ENCODE measurements at regions not wholly inside any gene's neighbourhood (a gene's known extent, or its start where the extent isn't known, plus 50 kb on each side); places are given as distances from the start of the nearest gene placed in this dataset.
"Not testable (repeated sequence)": the region's sequence is repeated elsewhere in the genome, so short reads cannot be mapped to it uniquely, and the experiment has no call there.

DNA sequence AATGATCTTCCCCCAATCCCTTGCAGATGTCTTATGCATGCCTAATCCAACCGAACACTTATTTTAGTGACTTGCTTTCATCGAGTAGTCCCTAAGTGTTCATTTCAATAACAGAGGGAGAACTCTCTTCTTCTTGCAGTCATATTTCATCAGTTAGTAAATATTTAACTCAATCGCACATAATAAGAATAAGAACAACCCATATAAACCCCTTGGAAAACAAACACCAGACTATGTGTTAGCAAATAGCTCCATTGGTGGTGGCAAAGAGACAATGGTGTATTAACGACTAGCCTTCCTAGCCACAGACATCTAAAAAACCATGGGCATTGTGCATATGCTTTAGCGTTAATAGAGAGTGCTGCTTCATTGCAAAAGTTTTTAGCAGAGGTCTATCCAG is 725.8 kb downstream of the BCL11A start:
- Histone ChIP-seq H4K20me1 (ENCODE audit: insufficient read depth, low read length) (no peaks in the 10 kb centered on the region), H3K4me3 (ENCODE audit: low read length) (no peak overlapping the region), H2AFZ (ENCODE audit: low read depth, low read length) (no peak overlapping the region), H3K4me1 (ENCODE audit: low read length) (no peaks in the 10 kb centered on the region), H3K27ac (ENCODE audit: low read length) (no peak overlapping the region), H3K79me2 (ENCODE audit: low read length) (no peaks in the 10 kb centered on the region), H3K9me3 (ENCODE audit: insufficient read depth, low read length) (no peaks in the 10 kb centered on the region), H3K9ac (ENCODE audit: low read length) (no peak overlapping the region), H3K27me3 (ENCODE audit: low read depth, low read length) (no peaks in the 10 kb centered on the region), H3K4me2 (ENCODE audit: low read length) (no peak overlapping the region), H3K36me3 (replicated peaks; ENCODE audit: low read depth, low read length) (no peaks in the 10 kb centered on the region)
- no peak for TF ChIP-seq EZH2phosphoT487 (IDR thresholded peaks at IDR 0.05; ENCODE audit: low read depth)
- TF ChIP-seq, protein P1, sequence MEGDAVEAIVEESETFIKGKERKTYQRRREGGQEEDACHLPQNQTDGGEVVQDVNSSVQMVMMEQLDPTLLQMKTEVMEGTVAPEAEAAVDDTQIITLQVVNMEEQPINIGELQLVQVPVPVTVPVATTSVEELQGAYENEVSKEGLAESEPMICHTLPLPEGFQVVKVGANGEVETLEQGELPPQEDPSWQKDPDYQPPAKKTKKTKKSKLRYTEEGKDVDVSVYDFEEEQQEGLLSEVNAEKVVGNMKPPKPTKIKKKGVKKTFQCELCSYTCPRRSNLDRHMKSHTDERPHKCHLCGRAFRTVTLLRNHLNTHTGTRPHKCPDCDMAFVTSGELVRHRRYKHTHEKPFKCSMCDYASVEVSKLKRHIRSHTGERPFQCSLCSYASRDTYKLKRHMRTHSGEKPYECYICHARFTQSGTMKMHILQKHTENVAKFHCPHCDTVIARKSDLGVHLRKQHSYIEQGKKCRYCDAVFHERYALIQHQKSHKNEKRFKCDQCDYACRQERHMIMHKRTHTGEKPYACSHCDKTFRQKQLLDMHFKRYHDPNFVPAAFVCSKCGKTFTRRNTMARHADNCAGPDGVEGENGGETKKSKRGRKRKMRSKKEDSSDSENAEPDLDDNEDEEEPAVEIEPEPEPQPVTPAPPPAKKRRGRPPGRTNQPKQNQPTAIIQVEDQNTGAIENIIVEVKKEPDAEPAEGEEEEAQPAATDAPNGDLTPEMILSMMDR (IDR thresholded peaks at IDR 0.05; ENCODE audit: low read depth, low read length), result no peak

GRCh38 chr2:59826177-59826576 is 727.3 kb downstream of the BCL11A start:
- H2AFZ ChIP-seq (ENCODE audit: low read depth, low read length), result no peak overlapping the region
- no peak overlapping the region for H3K27ac ChIP-seq (ENCODE audit: low read length)
- no peak overlapping the region for H3K4me2 ChIP-seq (ENCODE audit: low read length)
- no peaks in the 10 kb centered on the region for H3K9me3 ChIP-seq (ENCODE audit: insufficient read depth, low read length)
- H3K79me2 ChIP-seq (ENCODE audit: low read length), result no peaks in the 10 kb centered on the region
- no peak for TF ChIP-seq EZH2phosphoT487 (IDR thresholded peaks at IDR 0.05; ENCODE audit: low read depth)
- no peak overlapping the region for H3K9ac ChIP-seq (ENCODE audit: low read length)
- no peaks in the 10 kb centered on the region for H3K4me1 ChIP-seq (ENCODE audit: low read length)
- no peaks in the 10 kb centered on the region for H3K36me3 ChIP-seq (replicated peaks; ENCODE audit: low read depth, low read length)
- H3K4me3 ChIP-seq (ENCODE audit: low read length), result no peak overlapping the region
- H3K27me3 ChIP-seq (ENCODE audit: low read depth, low read length), result no peaks in the 10 kb centered on the region
- H4K20me1 ChIP-seq (ENCODE audit: insufficient read depth, low read length), result no peaks in the 10 kb centered on the region

DNA sequence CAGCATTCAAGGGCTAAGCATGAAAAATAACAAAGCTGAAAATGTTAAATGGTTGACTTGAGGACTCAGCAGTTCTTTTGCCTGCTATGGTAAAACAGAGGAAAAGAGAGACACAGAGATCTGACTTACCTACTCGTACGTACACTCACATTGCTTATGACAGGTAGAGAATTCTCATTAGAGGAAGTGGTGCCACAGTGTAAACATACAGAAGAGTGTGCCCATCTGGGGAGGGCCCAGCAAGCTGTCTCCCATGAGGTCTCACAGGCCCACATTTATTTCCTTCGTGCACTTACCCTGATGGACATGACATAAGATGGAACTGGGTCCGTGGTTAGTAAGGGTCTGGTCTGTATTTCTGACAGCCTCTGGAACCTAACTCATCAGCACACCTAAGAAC is 729.1 kb downstream of the BCL11A start:
- no peak overlapping the region for H3K27ac ChIP-seq (ENCODE audit: low read length)
- H3K27me3 ChIP-seq (ENCODE audit: low read depth, low read length), result no peaks in the 10 kb centered on the region
- H3K36me3 ChIP-seq (replicated peaks; ENCODE audit: low read depth, low read length), result no peaks in the 10 kb centered on the region
- no peak overlapping the region for H2AFZ ChIP-seq (ENCODE audit: low read depth, low read length)
- no peak overlapping the region for H3K4me2 ChIP-seq (ENCODE audit: low read length)
- no peaks in the 10 kb centered on the region for H3K79me2 ChIP-seq (ENCODE audit: low read length)
- no peak for TF ChIP-seq EZH2phosphoT487 (IDR thresholded peaks at IDR 0.05; ENCODE audit: low read depth)
- TF ChIP-seq, protein P1 (IDR thresholded peaks at IDR 0.05; ENCODE audit: low read depth, low read length), result no peak
- H4K20me1 ChIP-seq (ENCODE audit: insufficient read depth, low read length), result no peaks in the 10 kb centered on the region
- H3K9me3 ChIP-seq (ENCODE audit: insufficient read depth, low read length), result no peaks in the 10 kb centered on the region
- no peaks in the 10 kb centered on the region for H3K4me1 ChIP-seq (ENCODE audit: low read length)
- no peak overlapping the region for H3K9ac ChIP-seq (ENCODE audit: low read length)
- no peak overlapping the region for H3K4me3 ChIP-seq (ENCODE audit: low read length)

DNA sequence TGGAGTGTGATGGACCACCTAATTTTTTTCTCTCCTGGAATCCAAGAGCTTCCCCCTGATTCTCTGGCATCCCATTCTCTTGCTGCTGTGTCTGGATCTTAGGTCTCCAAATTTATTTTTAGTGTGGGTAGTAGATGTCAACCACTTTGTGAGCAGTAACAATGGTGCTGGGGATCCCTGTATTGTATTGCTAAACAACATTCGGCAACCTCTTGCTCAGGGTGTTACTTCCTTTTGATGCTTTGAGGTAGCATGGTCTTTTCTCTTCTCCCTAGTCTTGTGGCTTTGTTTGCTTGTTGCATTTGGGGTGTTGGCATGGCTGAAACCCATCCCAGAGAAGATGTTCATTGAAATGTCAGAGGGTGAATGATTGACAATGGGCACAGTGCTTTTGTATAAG is 737.4 kb downstream of the BCL11A start:
- H3K4me1 ChIP-seq (ENCODE audit: low read length), result peaks cover 12% of the 10 kb centered on the region
- no peak overlapping the region for H3K9ac ChIP-seq (ENCODE audit: low read length)
- no peaks in the 10 kb centered on the region for H3K27me3 ChIP-seq (ENCODE audit: low read depth, low read length)
- H3K27ac ChIP-seq (ENCODE audit: low read length), result no peak overlapping the region
- H2AFZ ChIP-seq (ENCODE audit: low read depth, low read length), result no peak overlapping the region
- no peaks in the 10 kb centered on the region for H3K36me3 ChIP-seq (replicated peaks; ENCODE audit: low read depth, low read length)
- H3K9me3 ChIP-seq (ENCODE audit: insufficient read depth, low read length), result no peaks in the 10 kb centered on the region
- H3K79me2 ChIP-seq (ENCODE audit: low read length), result no peaks in the 10 kb centered on the region
- H4K20me1 ChIP-seq (ENCODE audit: insufficient read depth, low read length), result no peaks in the 10 kb centered on the region
- no peak overlapping the region for H3K4me2 ChIP-seq (ENCODE audit: low read length)
- H3K4me3 ChIP-seq (ENCODE audit: low read length), result no peak overlapping the region
- TF ChIP-seq EZH2phosphoT487 (IDR thresholded peaks at IDR 0.05; ENCODE audit: low read depth), result no peak
- TF ChIP-seq, protein P1 (IDR thresholded peaks at IDR 0.05; ENCODE audit: low read depth, low read length), result no peak

DNA sequence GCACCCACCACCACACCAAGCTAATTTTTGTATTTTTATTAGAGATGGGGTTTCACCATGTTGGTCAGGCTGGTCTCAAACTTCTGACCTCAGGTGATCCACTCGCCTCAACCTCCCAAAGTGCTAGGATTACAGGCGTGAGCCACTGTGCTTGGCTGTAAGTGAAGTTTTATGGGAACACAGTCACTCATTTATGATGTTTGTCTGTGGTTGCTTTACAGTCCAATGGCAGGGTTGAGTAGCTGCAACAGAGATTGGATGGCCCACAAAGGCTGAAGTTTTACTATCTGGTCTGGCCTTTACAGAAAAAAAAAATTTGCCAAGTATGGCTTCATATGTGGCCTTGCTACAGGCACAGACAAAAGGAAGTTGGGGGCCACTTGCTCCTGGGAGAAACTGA is 743.2 kb downstream of the BCL11A start:
- H3K79me2 ChIP-seq (ENCODE audit: low read length); H3K9ac ChIP-seq (ENCODE audit: low read length); H2AFZ ChIP-seq (ENCODE audit: low read depth, low read length); H3K9me3 ChIP-seq (ENCODE audit: insufficient read depth, low read length); H3K27me3 ChIP-seq (ENCODE audit: low read depth, low read length); H3K4me3 ChIP-seq (ENCODE audit: low read length); H3K36me3 ChIP-seq (replicated peaks; ENCODE audit: low read depth, low read length); H3K4me2 ChIP-seq (ENCODE audit: low read length); H3K27ac ChIP-seq (ENCODE audit: low read length); H3K4me1 ChIP-seq (ENCODE audit: low read length); H4K20me1 ChIP-seq (ENCODE audit: insufficient read depth, low read length): not testable (repeated sequence)

Measured in OCI-LY3 (cell line).